Effector CD4-positive, alpha-beta T cell (primary cell): ENCODE measurements at regions not wholly inside any gene's neighbourhood (a gene's known extent, or its start where the extent isn't known, plus 50 kb on each side); places are given as distances from the start of the nearest gene placed in this dataset.

Experiments used
- DNase-seq: peaks from one replicate; pipeline ENCODE4 v3.0.0-alpha.2; 2020

DNA sequence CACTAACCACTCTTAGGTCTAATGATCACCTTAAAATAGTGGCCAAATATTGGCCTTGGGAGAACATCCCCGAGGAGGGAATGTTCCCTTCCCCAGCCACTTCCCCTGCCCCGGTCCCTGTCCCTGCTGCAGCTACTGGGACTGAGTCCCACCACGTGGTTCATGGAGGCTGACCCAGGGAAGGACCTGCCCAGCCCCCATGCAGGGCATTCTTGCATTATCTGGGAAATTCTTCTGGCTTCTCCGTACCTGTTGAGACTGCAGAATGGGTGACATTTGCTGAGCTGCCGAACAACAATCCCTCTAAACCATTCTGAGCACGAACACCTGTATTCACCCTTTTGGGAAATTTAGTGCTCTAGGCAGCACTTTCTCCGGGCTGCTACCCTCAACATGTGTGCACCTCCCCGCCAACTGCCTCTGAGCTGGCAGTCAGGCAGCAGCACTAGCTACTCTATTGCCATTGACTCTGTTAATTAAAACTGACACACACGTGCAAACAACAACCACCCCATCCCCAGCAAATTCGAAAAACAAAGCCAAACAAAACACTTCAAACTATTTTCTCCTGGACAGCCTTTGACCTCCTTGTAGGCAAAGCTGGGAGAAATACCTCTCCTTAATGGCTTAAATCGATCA, 567.4 kb upstream of the MKI67 start:
- no peak for DNase-seq

GRCh38 chr10:128694168-128694850, 568.1 kb upstream of the MKI67 start:
- no peak for DNase-seq

GRCh38 chr10:128694851-128695725, 568.9 kb upstream of the MKI67 start:
- no peak for DNase-seq

- DNase-seq, result no peak
Observed at GRCh38 chr10:128695931-128696330, 569.7 kb upstream of the MKI67 start.

GRCh38 chr10:128697437-128697836, 571.2 kb upstream of the MKI67 start:
- DNase-seq, result no peak

- no peak for DNase-seq
Observed at GRCh38 chr10:128701381-128701780, 575.2 kb upstream of the MKI67 start.

- DNase-seq, result no peak
Observed at GRCh38 chr10:128701837-128702236, 575.6 kb upstream of the MKI67 start.

DNA sequence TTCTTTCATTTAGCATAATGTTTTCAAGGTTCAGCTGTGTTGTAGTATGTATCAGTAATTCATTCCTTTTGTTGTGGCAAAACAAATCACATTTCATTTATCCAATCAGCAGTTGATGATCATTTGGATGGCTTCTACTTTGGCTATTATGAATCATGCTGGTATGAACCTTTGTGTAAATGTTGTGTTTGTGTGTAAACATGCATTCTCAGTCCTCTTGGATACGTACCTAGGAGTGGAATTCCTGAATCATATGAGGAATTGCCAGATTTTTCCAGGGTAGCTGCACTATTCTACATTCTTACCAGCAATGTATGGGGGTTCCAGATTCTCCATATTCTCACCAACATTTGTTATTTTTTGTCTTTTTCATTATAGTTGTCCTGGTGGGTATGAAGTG, 578.5 kb upstream of the MKI67 start:
- no peak for DNase-seq

- DNase-seq, result no peak
Observed at GRCh38 chr10:128708182-128708581, 582.0 kb upstream of the MKI67 start.

GRCh38 chr10:128709686-128710085, 583.5 kb upstream of the MKI67 start:
- DNase-seq, result no peak

GRCh38 chr10:128710098-128710797, 584.0 kb upstream of the MKI67 start:
- DNase-seq, result no peak

- no peak for DNase-seq
Observed at GRCh38 chr10:128710798-128711183, 584.6 kb upstream of the MKI67 start.

DNA sequence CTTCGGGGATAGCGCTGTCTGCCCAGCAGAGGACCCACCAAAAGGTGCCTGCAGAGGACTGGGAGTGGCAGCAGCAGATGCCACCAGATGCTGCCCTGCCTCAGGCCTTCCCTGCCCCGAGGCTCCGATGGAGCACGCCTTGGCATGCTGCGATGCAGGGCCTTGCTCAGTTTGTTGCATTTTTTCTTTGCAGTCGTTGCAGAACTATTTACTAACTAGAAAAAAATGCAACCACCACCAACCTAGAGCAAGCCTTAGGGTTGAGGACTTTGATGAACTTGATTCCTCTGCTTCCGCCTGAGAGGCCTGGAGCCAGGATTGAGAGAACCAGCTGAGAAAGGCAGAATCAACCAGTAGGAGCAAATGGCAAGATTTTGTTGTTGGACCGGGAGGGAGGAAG, 585.6 kb upstream of the MKI67 start:
- DNase-seq, result no peak

GRCh38 chr10:128712661-128713400, 586.6 kb upstream of the MKI67 start:
- DNase-seq, result no peak

GRCh38 chr10:128713471-128713870, 587.2 kb upstream of the MKI67 start:
- DNase-seq, result no peak

DNA sequence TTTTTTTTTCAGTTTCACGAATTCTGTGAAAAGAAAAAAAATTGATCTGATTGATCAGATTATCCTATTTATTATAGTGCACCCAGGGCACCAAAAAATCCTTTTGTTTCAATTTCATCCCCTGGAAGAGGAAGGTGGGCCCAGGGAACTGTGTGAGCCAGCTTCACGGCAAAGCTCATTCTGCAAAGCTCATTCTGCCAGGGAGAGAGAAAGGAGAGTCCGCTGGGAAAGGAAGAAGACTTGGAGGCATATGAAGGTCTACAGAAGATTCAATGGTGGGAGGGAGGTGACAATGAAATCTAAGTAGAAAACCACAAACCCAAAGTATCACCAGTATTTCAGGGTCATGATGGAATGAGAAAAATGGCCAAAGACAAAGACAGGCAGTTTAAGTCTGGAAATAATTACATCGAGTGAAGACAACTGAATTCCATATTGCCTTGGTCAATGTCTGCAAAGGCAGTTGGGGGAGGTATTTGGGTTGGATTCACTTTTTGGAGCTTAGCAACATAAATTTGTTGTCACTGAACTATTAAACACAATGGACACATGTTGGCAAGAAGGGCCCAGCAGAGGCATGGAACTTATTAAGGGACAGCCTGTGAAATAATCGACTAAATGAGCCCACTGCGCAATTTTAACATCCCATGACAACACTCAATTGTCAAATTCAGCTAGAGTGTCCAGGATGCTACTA, 587.8 kb upstream of the MKI67 start:
- DNase-seq, result no peak

- DNase-seq, result no peak
Observed at GRCh38 chr10:128714644-128715415, 588.6 kb upstream of the MKI67 start.

DNA sequence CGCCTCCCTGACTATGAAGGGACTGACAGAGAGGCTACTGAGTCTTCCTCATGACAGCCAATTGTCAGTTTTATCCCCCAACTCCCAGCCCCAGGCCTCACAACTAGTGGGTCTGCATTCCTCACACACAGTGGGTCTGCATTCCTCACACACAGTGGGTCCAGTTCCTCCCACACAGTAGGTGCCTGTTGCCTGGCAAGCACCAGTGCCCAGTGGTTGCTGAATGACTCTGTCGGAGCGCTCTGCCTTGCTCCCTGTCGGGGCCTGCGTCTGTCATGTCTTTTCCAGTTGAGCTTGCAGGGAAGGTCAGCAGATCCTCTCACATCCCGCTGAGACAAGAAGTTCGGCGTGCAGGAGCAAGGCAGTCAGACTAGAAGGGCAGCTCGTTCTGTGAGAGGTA, 590.0 kb upstream of the MKI67 start:
- DNase-seq, result no peak

GRCh38 chr10:128721963-128722445, 595.8 kb upstream of the MKI67 start:
- no peak for DNase-seq

DNA sequence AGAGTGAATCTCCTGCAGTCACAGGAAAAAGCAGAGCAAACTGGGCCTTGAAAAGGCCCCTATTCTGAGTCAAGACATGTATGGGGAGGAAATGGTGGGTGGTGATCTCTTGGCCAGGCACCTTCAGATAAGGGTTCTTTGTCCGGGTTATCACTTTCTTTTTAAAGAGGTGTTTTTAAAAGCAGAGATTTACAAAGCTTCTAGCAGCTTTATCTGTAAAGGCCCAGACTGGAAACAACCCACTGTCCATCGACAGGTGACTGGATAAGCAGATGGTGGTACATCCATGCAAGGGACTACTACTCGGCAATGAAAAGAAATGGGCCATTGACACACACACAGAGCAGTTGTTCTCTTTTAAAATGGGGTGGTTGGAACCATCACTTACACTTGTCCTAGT, 596.7 kb upstream of the MKI67 start:
- no peak for DNase-seq
